C4-2B (cell line): ENCODE measurements at regions not wholly inside any gene's neighbourhood (a gene's known extent, or its start where the extent isn't known, plus 50 kb on each side); places are given as distances from the start of the nearest gene placed in this dataset.
"Not testable (repeated sequence)": the region's sequence is repeated elsewhere in the genome, so short reads cannot be mapped to it uniquely, and the experiment has no call there.

Experiments used
- H3K27ac ChIP-seq: fragments of 450-650 bp; 2 replicates; pipeline ENCODE4 v1.5.1; 2017
- ZFX ChIP-seq: fragments of 450-650 bp; IDR thresholded peaks from 2 replicates; pipeline ENCODE4 v1.6.1; 2017
- TF ChIP-seq, protein P1 (sequence below): fragments of 450-650 bp; conservative IDR thresholded peaks from 2 replicates; pipeline ENCODE4 v1.5.1; 2017; ENCODE audit warnings: mild to moderate bottlenecking

DNA sequence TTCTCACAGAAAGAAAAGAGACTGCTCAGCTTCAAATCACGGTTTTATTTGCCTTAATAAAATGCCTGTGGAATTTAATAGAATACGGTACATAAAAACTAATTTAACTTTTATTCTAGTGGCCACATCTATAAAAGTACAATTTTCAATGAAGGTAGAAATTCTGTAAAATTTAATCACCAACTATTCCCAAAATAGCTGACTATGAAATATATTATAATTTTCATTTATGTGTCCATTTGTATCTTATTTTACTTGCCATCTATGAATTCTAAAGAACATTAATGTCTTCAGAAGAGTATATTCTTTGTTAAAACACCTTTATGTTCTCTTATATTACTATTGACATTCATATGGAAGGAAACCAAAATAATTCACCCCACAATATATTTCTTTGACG lies 192.6 kb downstream of the BTBD3 start:
- no peak for TF ChIP-seq ZFX
- TF ChIP-seq, protein P1, sequence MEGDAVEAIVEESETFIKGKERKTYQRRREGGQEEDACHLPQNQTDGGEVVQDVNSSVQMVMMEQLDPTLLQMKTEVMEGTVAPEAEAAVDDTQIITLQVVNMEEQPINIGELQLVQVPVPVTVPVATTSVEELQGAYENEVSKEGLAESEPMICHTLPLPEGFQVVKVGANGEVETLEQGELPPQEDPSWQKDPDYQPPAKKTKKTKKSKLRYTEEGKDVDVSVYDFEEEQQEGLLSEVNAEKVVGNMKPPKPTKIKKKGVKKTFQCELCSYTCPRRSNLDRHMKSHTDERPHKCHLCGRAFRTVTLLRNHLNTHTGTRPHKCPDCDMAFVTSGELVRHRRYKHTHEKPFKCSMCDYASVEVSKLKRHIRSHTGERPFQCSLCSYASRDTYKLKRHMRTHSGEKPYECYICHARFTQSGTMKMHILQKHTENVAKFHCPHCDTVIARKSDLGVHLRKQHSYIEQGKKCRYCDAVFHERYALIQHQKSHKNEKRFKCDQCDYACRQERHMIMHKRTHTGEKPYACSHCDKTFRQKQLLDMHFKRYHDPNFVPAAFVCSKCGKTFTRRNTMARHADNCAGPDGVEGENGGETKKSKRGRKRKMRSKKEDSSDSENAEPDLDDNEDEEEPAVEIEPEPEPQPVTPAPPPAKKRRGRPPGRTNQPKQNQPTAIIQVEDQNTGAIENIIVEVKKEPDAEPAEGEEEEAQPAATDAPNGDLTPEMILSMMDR = no peak
- no peak overlapping the region for H3K27ac ChIP-seq

DNA sequence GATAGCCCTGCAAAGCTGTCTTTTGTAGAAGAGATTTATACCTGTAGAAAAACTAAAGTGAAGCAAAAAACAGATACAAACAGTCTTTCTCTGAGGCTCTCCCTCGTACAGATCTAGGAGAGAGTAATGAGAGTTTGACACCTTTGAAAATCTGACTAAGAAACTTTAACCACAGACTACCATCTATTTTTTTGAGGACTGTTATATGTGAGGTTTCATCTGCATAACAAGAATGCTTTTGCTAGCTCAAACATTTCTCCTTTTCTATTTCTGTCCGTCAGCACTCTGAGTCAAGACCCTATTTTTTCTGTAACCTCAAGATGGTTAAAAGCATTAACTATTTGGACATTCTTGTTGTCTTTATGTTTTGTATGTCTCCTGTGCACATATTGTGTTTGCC lies 193.0 kb downstream of the BTBD3 start:
- TF ChIP-seq, protein P1 = no peak
- TF ChIP-seq ZFX = no peak
- no peak overlapping the region for H3K27ac ChIP-seq

DNA sequence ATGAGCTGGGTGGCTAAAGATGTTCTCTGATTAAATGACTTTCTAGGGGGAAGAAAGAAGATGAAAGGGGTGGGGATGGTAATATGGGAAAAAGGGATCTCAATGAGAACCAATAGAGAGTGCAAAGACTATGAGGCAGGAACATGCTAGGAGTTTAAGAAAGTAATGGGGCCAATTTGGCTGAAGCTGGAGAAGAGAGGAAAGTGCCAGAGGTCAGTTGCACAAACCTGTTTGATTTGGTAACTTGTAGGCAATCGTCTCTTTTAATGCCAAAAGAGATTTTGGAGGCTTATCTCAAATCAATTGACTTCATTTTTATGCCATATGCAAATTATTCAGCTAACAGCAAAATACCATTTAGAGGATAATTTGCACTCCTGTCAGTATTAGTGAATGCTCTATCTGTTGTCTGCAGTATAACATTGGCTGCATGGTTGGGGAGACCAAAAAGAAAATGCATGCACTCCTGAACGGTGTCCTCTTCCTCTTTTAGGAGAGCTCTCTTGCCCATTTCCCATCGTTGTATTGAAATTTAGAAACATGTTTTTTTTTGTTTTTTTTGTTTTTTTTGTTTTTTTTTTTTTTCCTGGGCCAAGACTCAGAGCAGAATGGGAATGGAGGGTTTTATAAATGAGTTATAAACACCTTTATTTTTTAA lies 193.9 kb downstream of the BTBD3 start:
- no peak overlapping the region for H3K27ac ChIP-seq
- TF ChIP-seq ZFX = no peak
- TF ChIP-seq, protein P1 = no peak

DNA sequence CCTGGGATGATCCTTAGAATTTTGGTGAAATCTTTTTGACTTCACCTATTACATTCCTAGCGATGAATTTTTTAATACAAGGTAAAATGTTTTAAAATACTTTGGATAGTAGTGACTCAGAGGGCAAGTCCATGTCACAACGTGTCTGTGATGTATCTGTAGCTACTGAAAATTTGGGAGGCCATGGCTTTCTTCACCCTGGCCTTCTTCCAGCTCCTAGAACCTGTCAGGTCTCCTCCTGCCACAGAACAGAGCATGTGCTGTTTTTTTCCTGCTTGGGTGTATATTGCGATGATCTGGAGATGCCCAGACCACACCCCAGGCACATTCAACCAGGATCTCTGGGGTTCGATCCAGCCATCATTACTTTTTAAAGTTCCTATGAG lies 194.4 kb downstream of the BTBD3 start:
- H3K27ac ChIP-seq = no peak overlapping the region
- TF ChIP-seq, protein P1 = no peak
- TF ChIP-seq ZFX = no peak

DNA sequence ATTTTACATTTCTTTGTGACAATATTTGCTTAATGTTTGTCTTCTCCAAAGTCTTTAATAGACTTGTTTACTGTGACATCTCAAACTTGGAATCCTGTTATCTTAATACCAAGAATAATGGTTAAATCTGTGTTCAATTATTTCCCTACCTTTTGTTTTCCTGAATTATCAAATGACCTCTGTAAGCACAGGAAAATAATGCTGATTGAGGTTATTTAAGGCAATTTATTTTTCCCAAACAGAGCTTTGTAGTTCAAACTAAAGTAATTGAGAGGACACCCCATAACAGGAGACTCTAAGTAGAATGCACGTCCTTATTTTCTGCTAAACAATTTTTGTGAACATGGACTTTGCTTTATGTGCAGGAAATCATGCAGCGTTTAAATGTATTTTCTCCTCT lies 195.0 kb downstream of the BTBD3 start:
- H3K27ac ChIP-seq = no peak overlapping the region
- TF ChIP-seq ZFX = no peak
- TF ChIP-seq, protein P1 = no peak

DNA sequence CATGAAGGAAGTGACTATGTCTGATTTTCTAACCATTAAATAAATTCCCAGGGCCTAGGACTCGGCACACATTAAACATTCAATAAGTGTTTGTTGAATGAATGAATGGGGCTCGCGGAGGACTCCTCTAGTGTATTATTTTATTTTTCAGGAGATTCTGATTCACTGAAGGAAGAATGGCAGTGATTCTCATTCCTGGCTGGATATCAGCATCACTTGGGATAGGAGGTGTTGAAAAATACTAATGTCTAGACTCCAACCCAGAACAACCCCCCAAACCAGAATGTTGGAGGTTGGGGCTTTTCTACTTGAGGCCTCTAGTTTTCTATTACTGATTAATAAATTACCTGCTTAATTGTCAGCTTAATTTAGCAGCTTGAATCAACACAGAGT lies 195.4 kb downstream of the BTBD3 start:
- no peak overlapping the region for H3K27ac ChIP-seq
- TF ChIP-seq, protein P1 = no peak
- TF ChIP-seq ZFX = no peak

DNA sequence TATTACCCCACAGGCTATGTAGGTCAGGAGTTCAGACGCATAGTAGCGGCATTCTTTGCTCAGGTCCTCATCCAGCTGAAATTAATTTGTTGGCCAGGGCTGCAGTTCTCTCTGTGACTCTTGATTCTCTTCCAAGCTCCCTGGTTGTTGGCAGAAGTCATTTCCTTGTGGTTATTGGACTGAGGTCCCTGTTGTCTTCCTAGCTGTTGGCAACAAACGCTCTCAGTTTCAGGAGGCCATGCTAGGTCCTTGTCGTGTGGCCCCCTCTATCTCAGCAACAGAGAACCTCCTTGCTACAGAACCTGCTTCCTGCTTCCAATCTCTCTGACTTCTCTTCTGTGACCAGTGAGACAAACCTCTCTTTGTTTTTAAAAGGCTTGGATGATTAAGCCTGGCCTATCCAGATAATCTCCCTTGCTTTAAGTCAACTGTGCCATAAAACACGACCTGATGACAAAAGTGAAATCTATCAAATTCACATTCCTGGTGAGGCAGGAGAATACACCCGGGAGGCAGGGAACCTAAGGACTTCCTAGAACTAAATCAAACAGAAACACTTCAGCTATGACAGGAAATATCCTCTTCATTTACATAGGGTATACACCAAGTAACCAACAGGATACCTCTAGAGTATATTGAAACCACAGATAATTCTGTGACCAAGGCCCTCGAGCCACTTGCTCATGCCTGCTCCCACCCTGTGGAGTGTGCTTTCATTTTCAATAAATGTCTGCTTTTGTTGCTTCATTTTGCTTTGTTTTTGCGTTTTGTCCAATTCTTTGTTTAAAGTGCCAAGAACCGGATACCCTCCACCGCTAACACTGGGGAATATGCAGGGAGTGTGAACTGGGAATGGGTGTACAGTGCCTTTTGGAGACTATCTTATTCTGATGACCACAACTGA lies 196.0 kb downstream of the BTBD3 start:
- TF ChIP-seq, protein P1 = no peak
- TF ChIP-seq ZFX = no peak
- H3K27ac ChIP-seq = no peak overlapping the region

DNA sequence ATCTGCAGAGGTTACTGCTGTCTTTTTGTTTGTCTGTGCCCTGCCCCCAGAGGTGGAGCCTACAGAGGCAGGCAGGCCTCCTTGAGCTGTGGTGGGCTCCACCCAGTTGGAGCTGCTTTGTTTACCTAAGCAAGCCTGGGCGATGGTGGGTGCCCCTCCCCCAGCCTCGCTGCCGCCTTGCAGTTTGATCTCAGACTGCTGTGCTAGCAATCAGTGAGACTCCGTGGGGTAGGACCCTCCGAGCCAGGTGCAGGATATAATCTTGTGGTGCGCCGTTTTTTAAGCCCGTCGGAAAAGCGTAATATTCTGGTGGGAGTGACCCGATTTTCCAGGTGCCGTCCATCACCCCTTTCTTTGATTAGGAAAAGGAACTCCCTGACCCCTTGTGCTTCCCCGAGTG lies 211.4 kb downstream of the BTBD3 start:
- H3K27ac ChIP-seq = not testable (repeated sequence)

DNA sequence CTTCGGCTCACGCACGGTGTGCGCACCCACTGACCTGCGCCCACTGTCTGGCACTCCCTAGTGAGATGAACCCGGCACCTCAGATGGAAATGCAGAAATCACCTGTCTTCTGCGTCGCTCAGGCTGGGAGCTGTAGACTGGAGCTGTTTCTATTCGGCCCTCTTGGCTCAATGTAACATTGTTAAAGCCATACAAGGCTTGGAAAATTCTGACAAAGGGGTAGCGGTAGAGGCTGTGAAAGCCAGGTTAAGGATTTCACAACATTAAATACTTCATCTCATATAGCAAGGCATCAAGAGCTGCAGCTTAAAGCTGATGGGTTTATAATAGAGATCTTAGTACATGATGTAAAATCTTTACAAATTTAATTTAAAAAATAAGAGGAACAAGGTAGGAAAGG lies 211.8 kb downstream of the BTBD3 start:
- not testable (repeated sequence) for H3K27ac ChIP-seq
